Suppressor macrophage treated with lipopolysaccharide for 4 hours (primary cell): ENCODE measurements at regions not wholly inside any gene's neighbourhood (a gene's known extent, or its start where the extent isn't known, plus 50 kb on each side); places are given as distances from the start of the nearest gene placed in this dataset.

Source experiments
- DNase-seq: peaks from one replicate; pipeline ENCODE4 v3.0.0-alpha.2; 2020

- DNase-seq = no peak
These were observed 55.2 kb upstream of the KCNH8 start for GRCh38 chr3:19093084-19093483.

GRCh38 chr3:19077388-19077787 lies 70.9 kb upstream of the KCNH8 start:
- no peak for DNase-seq

DNA sequence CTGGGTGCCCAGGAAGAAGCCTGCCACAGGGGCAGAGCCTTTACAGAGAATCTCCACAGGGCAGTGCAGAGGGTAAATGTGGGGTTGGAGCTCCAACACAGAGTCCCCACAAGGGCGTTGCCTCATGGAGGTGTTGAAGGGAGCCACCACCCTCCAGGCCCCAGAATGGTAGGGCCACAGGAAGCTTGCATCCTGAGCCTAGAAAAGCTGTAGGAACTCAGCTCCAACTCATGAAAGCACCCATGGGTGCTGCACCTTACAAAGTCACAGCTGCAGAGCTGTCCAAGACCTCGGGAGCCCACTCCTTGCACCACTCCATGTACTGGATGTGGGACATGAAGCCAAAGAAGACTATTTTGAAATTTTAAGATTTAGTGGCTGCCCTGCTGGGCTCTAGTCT lies 73.3 kb upstream of the KCNH8 start:
- DNase-seq = no peak

DNA sequence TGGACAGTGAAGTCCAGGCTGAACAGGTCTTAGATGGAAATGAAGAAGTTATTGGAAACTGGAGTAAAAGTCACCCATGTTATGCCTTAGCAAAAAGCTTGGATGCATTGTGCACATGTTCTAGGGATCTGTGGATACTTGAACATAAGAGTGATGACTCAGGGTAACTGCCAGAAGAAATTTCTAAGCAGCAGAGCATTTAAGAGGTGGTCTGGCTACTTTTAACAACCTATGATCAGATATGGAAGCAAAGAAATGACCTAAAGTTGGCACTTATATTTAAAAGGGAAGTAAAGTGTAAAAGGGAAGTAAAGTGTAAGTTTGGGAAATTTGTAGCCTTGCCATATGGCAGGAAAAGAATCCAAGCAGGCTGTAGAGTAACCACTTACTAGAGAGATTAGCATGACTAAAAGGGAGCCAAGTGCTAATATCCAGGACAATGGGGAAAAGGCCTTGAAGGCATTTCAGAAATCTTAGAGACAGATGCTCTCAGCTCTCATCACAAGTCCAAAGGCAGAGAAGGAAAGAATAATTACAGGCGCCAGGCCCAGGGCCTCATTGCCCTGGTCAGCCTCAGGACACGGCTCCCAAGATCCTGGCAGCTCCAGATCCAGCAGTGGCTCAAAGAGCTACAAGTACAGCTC lies 73.9 kb upstream of the KCNH8 start:
- peak; percentile 13 for DNase-seq

DNA sequence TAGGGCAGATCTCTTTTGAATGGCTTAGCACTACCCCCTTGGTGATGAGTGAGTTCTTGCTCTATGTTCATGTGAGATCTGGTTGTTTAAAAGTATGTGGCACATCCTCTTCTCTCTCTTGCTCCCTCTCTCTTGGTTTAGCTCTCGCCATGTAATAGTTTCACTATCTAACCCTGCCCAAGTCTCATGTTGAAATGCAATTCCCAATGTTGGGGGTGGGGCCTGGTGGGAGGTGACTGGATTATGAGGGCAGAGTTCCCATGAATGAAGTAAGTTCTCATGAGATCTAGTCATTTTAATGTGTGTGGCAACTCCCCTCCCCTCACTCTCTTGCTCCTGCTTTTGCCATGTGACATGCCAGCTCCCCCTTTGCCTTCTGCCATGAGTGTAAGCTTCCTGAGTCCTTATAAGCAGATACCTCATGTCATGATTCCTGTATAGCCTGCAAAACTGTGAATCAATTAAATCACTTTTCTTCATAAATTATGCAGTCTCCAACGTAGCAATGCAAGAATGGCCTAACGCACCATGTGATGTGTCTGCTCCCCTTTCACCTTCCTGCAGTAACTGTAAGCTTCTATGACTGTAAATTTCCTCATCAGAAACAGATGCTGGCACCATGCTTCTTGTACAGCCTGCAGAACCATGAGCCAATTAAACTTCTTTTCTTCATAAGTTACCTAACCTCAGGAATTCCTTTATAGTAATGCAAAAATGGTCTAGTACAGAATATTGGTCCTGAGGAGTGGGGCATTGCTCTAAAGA lies 74.8 kb upstream of the KCNH8 start:
- no peak for DNase-seq

- DNase-seq = no peak
These were observed 78.0 kb upstream of the KCNH8 start for GRCh38 chr3:19070325-19070724.

DNA sequence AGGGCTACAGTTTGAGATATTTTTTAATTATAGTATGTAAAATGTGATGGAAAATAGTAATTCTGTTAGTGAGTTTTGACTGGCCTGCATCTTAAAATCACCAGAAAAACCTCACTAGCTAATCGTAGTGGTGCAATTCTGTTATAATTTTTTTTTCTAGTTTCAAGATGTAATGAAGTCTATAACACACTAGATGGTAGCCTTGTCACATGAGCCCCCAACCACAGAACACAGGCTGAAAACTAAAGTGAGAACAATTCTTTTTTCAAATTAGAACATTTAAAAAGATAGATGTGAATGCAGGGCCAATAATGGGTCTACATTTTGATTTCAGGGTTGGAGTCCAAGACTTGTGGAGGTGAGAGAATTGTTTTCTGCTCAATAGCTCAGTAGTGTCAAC lies 83.3 kb upstream of the KCNH8 start:
- peak; percentile 19 for DNase-seq

DNA sequence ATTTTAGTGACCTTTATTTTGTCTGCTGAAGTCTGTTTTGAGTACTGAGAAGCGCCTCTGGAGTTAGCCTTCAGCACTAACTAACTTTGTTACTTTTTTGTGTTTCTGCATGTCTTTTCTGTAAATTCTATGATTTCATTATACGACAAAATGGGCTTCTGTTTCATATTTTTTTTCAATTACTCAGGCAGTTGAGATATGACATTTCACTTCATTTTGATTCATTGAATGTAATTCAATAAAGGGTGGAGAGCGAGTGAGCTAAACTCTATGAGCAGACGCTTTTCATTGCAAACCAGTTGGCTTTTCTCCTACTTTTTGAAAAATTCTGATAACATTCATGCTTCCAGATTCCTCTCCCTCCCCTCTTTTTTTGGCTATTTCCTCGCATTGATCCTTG lies 84.4 kb upstream of the KCNH8 start:
- no peak for DNase-seq

- no peak for DNase-seq
These were observed 87.9 kb upstream of the KCNH8 start for GRCh38 chr3:19060404-19060803.

DNA sequence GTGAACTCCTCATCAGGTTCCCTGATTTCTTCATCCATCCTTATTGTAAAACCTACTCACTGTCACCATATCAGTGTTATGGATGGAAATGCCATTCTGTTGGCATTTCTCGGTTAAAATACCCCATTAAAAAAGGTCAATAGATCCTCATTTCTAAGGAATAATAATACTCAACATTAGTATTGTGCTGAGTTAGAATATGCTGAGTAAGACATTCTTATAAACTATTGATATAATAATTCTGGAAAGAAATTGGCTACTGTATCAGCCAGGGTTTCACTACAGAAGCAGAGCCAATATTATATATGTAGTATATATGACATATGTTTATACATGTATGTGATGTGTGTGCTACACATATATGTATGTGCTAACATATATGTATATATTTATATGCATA lies 95.4 kb upstream of the KCNH8 start:
- no peak for DNase-seq

DNA sequence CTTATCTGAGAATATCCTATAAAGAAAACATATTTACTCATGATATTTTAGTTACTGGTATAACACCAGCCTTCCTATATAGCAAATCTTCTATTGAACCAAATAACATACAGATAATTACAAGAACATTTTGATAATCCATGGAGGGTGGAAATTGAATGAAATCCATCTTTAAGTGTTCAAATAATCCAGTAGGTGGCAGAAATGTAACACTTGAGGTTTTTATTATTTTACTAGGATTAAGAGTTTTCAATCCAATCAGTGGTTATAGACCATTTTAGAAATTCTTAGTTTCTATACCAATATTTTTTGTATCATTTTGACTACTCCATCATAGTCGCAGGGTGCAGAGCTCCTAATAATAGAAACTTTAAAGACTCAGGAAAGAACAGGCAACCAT lies 101.9 kb upstream of the KCNH8 start:
- DNase-seq = peak; percentile 1

- DNase-seq = no peak
These were observed 117.8 kb upstream of the KCNH8 start for GRCh38 chr3:19030522-19030839.

DNA sequence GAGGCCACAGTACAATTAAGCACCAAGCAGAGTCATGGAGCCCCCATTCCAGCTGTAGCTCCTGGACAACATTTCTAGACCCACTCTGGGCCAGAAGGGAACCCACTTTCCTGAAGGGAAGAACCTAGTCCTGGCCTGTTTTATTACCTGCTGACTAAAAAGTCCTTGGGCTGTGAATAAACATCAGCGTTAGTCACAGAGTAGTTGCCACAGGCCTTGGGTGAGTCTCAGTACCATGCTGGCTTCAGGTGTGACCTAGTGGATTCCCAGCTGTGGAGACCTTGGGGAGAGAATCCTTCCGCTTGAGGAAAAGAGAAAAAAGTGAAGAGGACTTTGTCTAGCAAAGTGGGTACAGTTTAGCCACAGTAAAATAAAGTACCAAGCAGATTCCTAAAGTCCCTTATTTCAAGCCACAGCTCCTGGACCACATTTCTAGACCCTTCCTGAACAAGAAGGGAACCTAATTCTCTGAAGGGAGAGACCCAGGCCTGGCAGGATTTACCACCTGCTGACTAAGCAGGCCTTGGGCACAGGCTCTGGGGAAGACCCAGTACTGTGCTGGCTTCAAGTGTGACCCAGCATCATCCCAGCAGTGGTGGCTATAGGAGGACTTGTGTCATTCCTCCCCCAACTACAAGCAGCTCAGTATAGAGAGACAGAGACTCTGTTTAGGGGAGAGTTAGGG lies 118.3 kb upstream of the KCNH8 start:
- DNase-seq = no peak

DNA sequence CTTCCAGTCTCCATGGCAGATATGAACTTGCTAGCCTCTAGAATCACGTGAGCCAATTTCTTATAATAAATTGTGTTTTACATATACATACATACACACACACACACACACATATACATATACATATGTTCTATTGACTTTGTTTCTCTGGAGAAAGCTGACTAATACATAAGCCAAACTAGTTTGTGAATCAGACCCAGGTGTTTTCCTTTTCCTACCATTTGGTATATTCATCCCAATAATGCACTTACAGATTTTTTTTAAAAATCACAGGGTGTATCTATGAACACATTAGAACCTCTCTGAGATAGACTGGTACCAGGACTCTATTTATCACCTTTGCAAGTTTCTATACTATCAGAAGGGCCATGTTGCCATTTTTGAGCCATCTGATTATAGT lies 122.9 kb upstream of the KCNH8 start:
- no peak for DNase-seq

DNA sequence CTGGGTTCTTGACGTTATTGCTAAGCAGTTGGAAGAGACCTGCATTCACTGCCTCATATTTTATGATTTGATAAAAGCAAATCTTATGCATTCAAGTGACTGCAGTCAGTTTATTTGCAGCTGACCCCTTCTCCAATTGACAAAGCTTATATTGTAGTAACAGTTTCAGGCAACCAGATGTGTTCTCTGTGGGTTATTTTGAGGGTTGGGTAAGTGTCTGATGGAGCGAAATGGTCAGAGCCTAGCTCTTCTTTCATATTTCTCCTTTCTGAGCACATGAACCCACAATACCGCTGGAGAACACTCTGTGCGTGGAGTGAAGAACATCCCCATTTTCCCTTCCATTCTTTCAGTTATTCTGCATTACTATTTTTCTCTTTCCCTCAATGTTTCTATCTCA lies 125.8 kb upstream of the KCNH8 start:
- no peak for DNase-seq

DNA sequence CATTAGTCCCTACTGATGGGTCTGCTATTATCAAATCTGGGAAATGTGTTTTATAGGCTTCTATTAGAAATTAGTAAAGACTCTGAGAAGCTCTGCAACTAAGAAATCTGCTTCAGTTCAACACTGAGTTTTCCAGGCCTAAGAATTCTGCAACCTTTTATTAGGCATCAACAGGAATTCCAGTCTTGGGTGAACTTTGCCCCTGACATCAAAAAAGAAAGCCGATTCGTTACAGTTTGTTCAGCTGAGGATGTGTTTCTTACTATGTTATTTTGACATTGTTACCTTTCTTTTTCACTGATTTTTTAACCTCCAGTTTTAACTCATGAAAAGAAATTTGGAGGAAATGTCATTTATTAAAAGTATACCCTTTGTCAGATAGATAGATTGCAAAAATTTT lies 131.5 kb upstream of the KCNH8 start:
- no peak for DNase-seq

GRCh38 chr3:19013879-19014278 lies 134.4 kb upstream of the KCNH8 start:
- no peak for DNase-seq

GRCh38 chr3:19012846-19013245 lies 135.5 kb upstream of the KCNH8 start:
- DNase-seq = no peak

DNA sequence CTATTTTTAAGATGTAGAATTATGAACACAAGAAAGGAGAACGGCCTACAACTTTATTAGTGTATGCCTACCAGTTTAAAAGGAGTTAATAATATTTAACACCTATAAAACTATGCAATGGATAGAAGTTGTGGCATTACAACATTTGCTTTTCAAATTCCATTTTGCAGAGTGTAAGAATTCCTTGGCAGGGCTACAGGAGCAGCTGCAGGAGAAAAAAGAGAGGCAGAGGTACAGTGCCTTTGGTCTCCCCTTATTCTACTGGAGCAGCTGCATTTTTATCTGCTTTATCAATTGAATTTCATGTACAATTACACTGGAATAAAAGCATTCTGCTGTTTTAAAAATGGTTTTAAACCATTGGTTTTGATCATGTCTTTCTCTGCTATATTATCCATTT lies 145.7 kb upstream of the KCNH8 start:
- no peak for DNase-seq

DNA sequence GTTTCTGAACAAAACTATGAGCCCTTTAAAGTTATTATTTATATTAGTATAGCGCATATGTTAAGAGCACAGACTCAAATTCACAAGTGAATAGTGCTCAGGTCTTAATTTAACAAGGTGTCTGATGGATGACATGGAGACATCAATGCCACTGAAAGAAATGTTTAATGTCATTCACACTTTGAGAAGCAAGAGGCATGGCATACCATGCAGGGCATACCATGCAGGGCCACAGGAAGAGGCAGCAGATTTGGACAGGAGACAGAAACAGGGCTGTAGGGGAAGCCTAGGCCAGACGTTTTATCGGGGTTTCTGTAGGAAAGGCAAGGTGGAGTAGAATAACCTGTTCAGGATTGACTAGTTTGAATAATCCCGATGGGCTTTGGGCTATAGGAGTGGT lies 150.2 kb upstream of the KCNH8 start:
- DNase-seq = no peak

- no peak for DNase-seq
These were observed 155.6 kb upstream of the KCNH8 start for GRCh38 chr3:18992709-18993108.

DNA sequence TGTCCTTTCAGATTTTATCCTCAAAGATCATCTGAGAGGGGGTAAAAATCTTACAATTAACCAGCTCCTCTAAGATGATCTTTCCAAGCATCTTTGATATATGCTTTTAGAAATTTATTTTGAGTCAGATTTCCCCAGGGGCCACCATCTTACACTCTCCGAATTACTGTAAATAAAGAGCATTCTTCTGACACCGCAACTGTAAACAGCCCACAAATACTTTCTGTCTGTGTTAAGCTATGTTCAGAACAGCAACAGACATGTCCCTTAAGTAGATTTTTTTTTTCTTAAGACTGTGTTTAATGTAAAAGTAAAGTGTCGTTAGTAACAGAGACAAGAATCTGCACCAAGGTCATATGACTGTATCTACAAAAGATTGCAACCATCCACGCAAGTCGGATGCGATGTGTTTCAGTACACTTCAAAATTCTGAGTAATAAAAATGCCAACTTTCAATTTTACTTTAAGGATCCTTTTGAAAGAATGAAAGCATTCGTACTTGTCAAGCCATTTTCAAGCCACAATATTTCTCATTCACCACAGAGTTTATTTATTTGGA lies 159.0 kb upstream of the KCNH8 start:
- DNase-seq = no peak

GRCh38 chr3:18988614-18989229 lies 159.6 kb upstream of the KCNH8 start:
- peak; percentile 26 for DNase-seq
